ENCODE measurements at regions not wholly inside any gene's neighbourhood (a gene's known extent, or its start where the extent isn't known, plus 50 kb on each side); places are given as distances from the start of the nearest gene placed in this dataset.
"Not testable (repeated sequence)": the region's sequence is repeated elsewhere in the genome, so short reads cannot be mapped to it uniquely, and the experiment has no call there.

GRCh38 chr6:90463359-90463758 is 123.5 kb downstream of the MAP3K7 start:
- DNase-seq (ENCODE audit: low spot score) = no peak

DNA sequence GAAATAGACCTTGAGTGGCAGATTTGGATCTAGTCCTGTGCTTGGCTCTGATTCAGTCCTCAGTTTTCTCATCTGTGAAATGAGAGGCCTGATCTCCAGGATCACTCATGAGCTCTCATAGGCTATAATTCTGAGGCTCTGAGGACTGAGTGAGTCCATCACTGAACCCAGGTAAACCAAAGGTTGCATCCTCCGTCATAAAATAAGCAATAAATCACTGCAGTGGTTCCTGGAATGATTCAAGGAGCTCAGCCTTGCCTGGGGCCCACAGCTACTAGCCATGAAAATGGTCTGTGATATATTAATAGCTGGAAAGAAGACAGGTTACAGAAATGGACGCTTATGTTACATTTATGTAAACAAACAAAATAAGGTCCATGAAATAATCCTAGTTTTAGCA is 124.8 kb downstream of the MAP3K7 start:
- no peak for DNase-seq (ENCODE audit: low spot score)

DNA sequence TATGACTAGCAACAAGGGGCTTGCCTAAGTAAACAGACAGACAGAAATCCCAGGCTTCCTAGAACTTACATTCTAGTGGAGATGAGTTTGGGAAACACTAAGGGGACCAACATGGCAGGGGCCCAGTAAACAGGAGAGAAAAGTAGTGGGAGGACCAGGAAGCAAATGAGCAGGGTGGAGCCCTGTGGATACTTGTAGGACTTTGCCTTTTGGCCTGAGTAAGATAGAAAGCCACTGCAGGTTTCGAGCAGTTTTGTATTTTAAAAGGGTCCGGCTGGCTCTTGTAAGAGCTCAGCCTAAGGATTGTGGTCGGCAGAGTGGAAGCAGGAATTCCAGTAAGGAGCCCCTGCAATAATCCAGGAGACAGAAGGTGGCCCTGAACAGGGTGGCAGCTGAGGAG is 125.5 kb downstream of the MAP3K7 start:
- DNase-seq (ENCODE audit: low spot score) = no peak

- no peak for DNase-seq (ENCODE audit: low spot score)
These were observed 126.8 kb downstream of the MAP3K7 start for GRCh38 chr6:90460051-90460450.

GRCh38 chr6:90459225-90459758 is 127.6 kb downstream of the MAP3K7 start:
- no peak for DNase-seq (ENCODE audit: low spot score)

DNA sequence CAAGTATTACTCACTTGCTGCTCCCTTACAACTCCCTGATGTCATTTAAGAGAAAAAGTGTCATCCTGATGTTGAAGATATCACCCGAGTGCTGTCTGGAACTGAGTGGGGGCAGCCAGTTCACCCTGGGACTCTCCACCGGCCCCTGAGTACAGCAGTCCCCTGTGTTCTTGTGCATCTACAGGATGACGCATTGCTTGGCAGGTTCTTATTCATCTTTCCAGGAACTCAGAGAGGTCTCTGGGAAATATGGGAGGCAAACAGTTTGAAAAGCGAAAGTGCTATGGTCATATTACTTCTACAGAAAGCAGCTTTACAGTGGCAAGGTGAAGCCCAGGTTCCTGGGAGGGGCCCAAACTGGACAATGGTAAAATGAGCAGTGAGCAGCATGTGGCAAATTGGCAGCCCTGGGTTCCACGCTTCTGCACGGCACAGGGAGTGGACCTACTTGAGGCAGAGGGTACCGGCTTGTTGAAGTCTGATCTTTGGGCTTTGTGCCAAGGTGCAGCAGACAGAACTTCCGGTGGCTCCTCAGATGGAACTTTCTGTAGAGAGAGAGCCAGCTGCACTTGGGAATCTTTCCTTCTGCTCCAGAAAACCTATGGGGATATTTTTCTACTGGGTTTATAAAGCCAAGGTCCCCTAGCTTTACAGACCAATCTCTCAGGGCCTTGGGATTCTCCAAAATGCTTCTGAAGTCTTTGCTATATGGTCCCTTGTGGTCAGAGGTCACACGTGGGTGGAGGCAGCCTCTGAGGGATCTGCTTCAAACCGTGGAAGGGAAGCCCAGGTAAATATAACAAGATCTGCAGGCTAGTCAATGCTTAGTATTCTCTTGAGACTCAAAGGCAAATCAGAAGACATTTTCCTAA is 128.3 kb downstream of the MAP3K7 start:
- no peak for DNase-seq (ENCODE audit: low spot score)

DNA sequence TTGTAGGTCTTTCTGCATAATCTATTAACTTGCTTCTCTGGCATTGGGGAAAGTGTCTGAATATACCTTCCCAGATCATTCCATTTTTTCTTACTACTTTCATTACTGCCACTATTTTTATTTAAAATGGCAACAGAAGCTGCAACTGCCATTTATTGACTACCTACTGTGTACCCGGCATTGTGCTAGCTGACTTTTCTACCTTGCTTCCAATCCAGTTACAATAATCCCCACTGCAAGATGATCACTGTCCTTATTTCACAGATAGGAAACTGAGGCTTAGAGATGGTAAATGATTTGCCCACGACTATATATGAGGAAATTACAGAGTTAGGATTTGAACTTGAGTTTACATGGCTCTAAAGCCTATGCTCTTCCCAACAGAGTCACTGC is 129.0 kb downstream of the MAP3K7 start:
- no peak for DNase-seq (ENCODE audit: low spot score)

DNA sequence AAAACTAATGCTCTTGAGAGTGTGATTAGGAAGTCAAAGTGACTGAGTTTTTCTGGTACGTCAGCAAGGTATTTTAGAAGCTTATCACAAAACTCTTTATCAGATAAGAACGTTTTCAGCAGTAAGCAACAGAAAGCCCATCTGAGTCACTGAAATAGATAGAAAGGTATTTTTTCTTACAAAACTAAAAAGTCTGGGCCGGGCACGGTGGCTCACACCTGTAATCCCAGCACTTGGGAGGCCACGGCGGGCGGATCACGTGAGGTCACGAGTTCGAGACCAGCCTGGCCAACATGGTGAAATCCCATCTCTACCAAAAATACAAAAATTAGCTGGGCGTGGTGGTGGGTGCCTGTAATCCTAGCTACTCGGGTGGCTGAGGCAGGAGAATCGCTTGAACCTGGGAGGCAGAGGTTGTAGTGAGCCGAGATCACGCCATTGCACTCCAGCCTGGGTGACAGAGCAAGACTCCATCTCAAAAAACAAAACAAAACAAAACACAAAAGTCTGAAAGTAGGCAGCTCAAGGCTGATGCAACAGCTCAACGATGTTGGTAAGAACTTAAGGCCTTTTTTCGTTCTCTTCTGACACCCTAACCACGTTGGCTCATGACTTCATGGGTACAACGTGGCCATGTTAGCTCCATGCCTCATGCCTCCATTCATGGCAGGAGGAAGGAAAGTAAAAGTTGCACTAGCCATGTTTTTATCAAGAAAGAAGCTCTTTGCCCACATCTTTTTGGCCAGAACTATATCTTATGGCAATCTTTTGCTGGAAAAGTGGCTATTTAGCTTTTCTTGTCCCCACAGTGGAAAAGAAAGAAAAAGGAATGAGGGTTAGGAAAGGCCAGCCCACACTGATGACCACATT is 129.6 kb downstream of the MAP3K7 start:
- not testable (repeated sequence) for DNase-seq (ENCODE audit: low spot score)

DNA sequence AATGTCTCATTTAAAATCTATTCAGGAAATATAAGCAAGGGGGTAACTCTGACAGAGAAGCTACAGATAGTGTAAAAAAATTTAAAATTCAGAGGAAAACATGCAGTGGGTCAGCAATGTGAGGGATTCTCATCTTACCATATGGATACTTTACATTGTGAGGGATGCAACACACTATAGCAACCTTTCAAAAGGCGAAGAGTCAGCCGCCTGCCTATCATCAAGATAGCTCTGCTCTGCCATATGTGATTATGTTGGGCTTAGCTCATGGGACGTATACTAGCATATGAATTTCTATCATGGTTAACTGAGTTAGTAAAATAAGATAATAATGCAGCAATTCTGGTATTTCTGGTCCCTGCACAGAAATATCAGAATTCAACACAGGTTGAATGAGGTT is 130.9 kb downstream of the MAP3K7 start:
- DNase-seq (ENCODE audit: low spot score) = no peak

- DNase-seq (ENCODE audit: low spot score) = peak; percentile 32
These were observed 131.9 kb downstream of the MAP3K7 start for GRCh38 chr6:90454836-90455427.

DNA sequence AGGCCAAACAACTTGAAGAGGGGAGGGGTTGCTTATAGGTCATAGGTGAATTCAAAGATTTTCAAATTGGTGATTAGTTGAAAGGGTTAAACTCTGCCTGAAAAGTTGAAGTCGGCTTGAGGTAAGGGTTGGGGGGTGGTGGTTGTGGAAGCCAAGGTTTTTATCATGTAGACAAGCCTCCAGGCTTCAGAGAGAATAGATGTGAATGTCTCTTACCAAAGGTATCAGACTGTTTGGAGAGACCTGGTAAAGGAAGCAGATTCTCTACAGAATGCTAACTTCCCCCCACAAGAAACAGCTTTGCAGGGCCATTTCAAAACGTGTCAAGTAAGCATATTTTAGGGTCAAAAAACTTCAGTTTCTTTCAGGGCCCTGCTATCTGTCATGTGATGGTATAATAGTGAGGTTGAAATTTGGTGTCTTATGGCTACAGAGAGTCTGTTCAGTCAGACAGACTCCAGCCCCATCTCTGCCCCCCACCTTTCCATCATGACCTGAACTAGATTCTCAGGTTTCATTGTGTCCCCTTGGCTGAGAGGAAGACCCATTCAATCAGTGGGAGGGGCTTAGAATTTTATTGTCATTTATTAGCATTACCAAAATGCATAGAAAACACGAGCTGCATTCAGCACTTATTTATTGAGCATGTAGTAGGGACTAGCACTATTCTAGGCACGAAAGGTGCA is 136.5 kb downstream of the MAP3K7 start:
- no peak for DNase-seq (ENCODE audit: low spot score)

DNA sequence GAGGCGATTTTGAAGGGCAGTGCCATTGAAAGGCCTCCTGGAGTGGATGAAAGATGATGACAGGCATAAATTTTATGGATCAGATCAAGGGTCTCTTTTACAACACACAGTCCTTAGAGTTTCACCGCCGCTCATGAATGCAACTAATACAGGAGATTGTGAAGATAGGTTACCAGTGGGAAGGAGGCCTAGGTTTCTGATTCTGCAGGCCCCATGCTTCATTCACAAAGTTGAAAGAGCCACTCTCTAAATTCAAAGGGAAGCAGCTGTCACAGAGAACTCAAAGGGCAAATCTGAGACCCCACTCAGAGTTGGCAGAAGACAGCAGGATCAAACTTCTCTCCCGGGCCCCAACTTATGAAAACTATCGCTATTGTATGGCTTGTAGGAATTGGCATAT is 137.6 kb downstream of the MAP3K7 start:
- no peak for DNase-seq (ENCODE audit: low spot score)

DNA sequence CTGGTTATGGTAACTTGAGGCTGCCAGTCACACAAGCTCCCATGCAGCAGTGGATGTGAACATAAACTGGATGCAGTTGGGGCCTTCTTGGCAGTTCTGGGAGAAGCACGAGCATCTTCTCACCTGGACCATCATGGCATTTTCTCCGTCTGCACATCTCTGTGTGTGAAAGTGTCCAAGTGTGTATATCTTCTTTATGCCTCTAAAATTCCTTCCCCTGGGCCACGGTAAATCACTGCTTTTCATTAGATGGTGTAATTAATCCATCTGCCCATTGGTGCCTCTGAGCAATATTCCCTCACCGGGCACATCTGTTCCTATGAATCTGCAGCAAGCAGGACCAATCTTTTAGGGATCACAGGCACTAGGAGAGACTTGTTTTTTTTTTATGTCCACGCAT is 138.0 kb downstream of the MAP3K7 start:
- DNase-seq (ENCODE audit: low spot score) = no peak

- DNase-seq (ENCODE audit: low spot score) = no peak
These were observed 140.7 kb downstream of the MAP3K7 start for GRCh38 chr6:90446164-90446563.

- no peak for DNase-seq (ENCODE audit: low spot score)
These were observed 141.3 kb downstream of the MAP3K7 start for GRCh38 chr6:90445533-90446108.

DNA sequence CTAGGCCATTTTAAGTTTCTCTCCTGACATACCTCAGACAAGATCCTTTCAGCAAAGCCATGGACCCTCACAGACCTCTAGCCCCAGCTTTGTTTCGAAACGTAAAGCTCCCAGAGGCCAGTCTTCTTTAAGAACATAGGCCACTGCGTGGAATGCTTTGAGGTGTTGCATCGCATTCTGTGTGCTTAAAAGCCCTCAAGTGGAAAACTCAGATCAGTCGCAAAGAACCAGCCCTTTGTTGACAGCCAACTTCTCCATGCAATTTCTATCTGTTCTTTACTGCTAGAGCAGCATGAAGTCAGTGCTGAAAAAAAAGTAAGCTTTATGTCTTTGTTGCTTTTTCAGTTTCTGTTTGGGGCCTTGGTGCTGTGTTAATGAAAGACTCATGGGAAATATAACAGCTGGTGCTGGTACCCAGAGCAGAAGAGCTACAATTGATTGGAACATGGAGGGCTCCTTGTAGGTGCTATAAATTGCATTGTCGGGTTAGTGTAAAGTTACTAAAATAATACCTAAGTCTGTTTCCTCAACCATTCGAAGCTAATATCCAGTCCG is 142.6 kb downstream of the MAP3K7 start:
- DNase-seq (ENCODE audit: low spot score) = no peak

DNA sequence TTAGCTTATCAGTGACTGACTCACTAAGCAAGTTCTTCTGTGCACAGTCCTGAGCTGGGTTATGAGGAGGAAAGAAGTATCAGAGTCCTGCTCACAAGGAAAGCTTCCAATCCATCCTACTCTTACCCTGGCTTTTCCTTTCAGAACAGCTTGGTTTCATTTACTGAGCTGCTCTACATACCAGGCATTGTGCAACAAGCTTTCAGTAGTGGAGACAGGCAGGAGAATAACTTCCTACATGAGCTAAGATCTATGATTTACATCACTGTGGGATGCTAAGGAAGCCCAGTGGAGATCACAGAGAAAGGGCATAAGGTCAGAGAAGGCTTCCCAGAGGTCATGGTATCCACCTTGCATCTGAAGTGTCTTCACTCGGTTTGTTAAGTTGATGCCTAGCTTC is 144.5 kb downstream of the MAP3K7 start:
- no peak for DNase-seq (ENCODE audit: low spot score)

DNA sequence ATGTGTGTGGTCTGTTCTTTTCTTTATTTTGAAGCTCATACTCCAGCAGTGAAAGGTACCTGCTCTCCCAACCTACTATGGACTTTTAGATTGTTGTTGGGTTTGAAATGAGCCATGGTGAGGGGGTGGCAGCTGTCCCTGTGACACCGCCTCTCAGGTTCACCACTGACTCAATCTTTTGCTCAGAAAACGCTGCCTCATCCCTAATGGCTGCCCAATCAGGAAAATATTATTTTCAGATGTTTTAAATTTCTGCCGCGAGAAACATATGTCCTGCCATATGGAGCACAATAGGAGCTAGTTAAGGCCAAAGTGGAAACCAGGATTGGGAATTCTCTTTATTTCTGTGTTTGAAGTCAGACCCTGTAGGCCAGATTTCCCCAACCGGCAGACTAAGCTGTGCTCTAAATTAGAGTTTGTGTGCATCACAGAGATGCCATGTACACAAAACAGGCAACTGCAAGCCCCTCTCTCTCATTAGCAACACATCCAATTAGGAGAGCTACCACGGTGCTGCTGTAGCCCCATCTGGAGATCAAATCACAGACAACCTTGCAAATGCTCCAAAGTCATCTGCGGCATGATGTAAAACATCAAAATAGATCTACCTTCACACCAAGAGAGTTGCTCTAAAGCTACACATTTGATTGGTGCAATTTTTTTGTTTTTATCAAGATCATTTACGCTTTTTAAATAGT is 144.1 kb upstream of the BACH2 start:
- DNase-seq (ENCODE audit: low spot score) = no peak

- no peak for DNase-seq (ENCODE audit: low spot score)
These were observed 142.9 kb upstream of the BACH2 start for GRCh38 chr6:90439586-90439985.

DNA sequence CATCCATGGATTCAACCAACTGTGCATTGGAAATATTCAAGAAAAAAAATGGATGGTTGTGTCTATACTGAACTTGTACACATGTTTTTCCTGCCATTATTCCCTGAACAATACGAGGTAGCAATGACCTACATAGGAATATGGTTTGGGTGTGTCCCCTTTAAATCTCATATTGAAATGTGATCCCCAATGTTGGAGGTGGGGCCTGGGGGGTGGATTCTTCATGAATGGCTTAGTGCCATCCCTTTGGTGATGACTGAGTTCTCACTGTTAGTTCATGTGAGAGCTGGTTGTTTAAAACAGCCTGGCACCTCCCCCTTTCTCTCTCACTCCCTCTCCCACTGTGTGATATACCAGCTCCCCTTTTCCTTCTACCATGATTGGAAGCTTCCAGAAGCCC is 139.8 kb upstream of the BACH2 start:
- DNase-seq (ENCODE audit: low spot score) = no peak
